ENCODE measurements at regions not wholly inside any gene's neighbourhood (a gene's known extent, or its start where the extent isn't known, plus 50 kb on each side); places are given as distances from the start of the nearest gene placed in this dataset.

- TF ChIP-seq CTCF (IDR thresholded peaks at IDR 0.05; ENCODE audit: insufficient read depth, low read length, poor library complexity, severe bottlenecking): no peak
- TF ChIP-seq EZH2phosphoT487 (conservative IDR thresholded peaks at IDR 0.05; ENCODE audit: low read length): no peak
These were observed 813.9 kb upstream of the CDH10 start for GRCh38 chr5:25458628-25459027.

All from SU-DHL-6 (cell line).